ENCODE measurements at regions not wholly inside any gene's neighbourhood (a gene's known extent, or its start where the extent isn't known, plus 50 kb on each side); places are given as distances from the start of the nearest gene placed in this dataset.

GRCh38 chr2:2974982-2975381, 402.6 kb downstream of the EIPR1 start:
- no peak for TF ChIP-seq CTCF (IDR thresholded peaks at IDR 0.05)
- no peak for TF ChIP-seq POLR2AphosphoS5 (IDR thresholded peaks at IDR 0.05)
- no peak for TF ChIP-seq EP300 (IDR thresholded peaks at IDR 0.05)
- no peak for TF ChIP-seq POLR2A (IDR thresholded peaks at IDR 0.05; ENCODE audit: low read depth)
